GM21786 (cell line): ENCODE measurements at regions not wholly inside any gene's neighbourhood (a gene's known extent, or its start where the extent isn't known, plus 50 kb on each side); places are given as distances from the start of the nearest gene placed in this dataset.

ENCODE experiments used
- ATAC-seq: cut with Tn5 transposase; IDR thresholded peaks from one replicate; pipeline ENCODE4 v1.9.1; 2021; ENCODE audit not compliant: unreplicated experiment

DNA sequence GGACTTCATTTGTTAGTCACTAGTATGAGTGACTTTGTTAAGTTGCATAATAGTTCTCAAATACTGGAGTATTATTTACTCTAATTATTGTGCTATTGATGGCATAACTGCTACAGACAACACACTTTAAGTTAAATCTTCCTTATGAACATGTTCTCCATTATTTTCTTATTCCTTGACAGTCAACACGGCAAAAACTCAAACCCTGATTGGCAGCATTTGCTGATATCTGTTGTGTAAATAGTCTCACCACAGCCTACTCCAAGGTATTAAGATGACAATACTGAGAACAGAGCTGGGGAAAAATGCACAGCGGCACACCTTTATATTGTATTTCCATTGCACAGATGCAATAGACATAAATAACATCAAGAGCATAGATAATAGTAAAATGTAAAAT is 568.0 kb upstream of the AADAT start:
- no peak for ATAC-seq

- ATAC-seq = no peak
Observed at GRCh38 chr4:170656506-170656905, 566.8 kb upstream of the AADAT start.

GRCh38 chr4:170652571-170652970 is 562.8 kb upstream of the AADAT start:
- no peak for ATAC-seq

DNA sequence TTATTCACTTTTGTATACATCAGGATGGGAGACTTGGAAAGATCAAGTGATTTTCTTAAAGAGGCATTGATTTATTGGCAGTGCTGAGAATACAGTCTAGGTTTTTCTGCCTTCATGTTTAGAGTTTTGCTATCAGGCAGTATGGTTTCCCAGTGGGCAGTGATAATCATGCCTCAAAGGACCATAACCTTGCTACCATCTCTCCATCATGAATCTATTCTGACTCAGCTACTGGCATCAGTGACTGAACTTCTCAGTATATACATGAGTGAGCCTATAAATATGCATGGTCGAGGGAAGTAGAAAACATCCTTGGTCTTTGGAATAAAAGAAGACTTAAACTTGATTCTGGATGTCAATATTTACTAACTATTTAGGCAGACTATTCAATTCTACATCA is 562.0 kb upstream of the AADAT start:
- ATAC-seq = no peak

DNA sequence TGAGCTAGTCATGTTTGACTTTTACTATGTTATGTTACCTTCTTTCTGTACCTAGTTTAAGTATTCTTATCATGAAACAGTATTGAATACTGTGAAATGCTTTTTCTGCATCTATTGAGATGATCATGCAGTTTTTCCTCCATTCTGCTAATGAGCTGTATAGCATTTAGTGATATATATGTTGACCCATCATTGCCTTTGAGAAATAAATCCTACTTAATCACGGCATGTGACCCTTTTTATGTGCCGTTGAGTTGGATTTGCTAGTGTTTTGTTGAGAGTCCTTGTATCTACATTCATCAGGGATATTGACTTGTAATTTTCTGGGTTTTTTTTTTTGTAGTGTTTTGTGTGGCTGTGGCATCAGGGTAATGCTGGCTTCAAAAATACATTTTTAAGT is 537.7 kb upstream of the AADAT start:
- no peak for ATAC-seq

DNA sequence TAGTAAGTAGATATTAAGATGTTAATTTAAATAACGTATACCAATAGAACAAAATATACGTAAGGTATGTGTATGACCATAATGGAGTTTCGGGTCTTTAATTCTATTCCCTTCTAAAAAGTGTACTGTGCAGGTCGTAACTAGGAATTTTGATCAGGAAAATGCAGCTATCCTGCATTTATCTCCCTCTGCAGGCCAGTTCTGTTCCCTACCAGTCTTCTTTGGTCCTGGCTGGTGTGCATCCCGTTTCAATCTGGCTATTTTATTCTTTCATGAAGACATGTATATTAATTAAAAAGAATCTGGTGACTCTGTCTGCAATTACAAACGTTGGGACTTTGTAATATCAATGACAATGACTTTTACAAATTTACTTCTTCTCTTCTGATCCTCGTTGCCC is 534.1 kb upstream of the AADAT start:
- ATAC-seq = no peak

DNA sequence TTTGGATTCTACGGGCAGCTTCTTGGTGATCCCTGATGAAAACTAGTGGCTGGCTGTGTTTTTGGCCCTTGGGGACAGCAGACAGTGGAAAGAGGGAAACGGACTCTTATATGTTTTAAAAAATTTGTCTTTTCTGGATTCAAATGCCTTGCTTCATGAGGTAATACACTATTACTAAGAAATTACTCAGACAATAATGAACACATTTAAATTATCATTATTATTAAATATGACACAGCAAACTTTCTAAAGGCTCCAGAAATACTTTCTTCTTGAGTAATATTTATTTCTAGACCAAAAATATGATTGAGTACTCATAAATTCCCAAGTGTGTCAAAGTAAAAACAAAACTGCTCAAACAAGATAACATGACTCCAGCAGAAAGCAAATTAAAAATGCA is 520.7 kb upstream of the AADAT start:
- ATAC-seq = no peak

- ATAC-seq = no peak
Observed at GRCh38 chr4:170599894-170600293, 510.1 kb upstream of the AADAT start.

DNA sequence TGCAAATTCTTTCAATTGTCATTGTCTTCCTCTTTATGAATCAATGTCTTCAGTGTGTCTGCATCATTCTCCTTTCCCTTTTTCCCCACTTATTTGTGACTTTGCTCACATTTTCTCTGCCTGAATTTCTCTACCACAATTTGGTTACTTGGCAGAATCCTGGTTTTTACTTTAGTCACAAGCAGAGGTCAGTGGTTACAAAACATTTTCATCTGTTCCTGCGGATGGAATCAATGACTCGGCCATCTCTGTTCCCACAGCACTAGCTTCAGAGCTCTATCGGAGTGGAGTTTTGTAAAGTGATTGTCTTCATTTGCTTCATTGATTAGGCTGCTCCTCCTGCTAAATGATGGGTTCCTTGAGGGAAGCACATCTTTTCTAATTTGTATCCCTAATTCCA is 501.3 kb upstream of the AADAT start:
- ATAC-seq = no peak

- peak; percentile 95 for ATAC-seq
Observed at GRCh38 chr4:170589597-170590191, 499.9 kb upstream of the AADAT start.

DNA sequence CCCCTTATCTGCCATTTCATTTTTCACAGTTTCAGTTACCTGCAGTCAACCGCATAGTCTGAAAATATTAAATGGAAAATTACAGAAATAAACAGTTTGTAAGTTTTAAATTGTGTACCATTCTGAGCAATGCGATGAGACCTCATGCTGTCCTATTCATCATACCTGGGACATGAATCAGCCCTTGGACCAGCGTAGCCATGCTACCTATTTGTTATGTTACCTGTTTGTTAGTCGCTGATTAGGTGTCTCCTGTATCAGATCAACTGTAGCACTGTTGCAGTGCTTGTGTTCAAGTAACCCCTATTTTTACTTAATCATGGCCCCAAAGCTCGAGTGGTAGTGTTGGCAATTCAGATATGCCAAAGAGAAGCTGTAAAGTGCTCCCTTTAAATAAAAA is 492.2 kb upstream of the AADAT start:
- no peak for ATAC-seq

DNA sequence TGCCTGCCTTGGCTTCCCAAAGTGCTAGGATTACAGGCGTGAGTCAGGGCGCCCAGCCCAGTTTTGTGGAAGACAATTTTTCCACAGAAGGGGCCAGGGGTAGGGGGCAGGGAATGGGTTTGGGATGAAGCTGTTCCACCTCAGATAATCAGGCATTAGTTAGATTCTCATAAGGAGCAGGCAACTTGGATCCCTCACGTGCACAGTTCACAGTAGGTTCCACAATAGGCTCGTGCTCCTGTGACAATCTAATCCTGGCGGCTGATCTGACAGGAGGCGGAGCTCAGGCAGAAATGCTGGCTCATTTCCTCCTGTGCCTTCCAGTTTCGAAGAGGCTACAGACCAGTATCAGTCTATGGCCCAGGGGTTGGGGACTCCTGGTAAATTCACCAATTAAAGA is 491.6 kb upstream of the AADAT start:
- no peak for ATAC-seq

DNA sequence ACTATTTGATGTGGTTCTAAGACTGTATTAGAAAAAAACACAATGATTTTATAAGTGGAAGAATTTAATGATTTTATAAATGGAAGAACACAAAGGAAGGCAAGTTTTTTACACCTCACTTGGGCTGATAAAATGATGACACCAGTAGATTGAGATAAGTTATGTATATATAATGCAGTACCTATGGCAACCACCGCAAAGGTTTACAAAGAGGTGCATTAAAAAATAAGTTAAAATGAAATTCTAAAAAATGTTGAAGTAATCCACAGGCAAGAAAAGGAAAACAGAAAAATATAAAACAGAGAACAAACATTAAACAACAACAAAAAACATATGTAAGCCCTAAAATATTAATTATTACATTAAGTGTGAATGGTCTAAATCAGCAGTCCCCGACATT is 490.9 kb upstream of the AADAT start:
- no peak for ATAC-seq

DNA sequence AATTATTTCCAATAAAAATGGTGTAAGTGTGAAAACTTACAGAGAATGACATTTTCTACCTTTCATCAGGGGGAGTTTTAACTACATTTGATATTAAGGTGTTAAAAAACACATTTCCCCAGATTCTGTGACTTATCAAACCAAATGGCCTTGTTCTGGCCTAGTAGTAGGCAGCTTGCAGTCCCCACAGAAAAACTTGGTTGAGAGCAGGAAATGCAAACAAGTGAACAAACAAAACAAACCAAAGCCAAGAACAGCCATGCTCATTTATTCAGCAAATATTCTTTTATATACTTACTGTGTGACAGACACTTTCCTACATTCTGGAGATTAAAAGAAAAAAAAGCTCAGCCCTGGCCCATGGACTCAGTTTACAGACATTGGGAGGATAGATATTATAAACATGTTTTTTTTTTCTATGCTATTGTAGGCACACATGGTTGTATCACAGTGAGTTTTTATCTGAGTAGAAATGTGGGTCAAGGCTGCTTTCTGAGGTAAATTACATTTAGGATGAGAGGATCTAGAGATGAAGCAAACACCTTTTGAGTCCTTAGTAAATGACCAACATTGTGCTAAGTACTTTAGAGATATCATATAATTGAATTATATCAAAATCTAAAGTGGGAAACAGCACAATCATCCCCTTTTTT is 449.2 kb upstream of the AADAT start:
- no peak for ATAC-seq

GRCh38 chr4:170529748-170530722 is 440.3 kb upstream of the AADAT start:
- no peak for ATAC-seq

DNA sequence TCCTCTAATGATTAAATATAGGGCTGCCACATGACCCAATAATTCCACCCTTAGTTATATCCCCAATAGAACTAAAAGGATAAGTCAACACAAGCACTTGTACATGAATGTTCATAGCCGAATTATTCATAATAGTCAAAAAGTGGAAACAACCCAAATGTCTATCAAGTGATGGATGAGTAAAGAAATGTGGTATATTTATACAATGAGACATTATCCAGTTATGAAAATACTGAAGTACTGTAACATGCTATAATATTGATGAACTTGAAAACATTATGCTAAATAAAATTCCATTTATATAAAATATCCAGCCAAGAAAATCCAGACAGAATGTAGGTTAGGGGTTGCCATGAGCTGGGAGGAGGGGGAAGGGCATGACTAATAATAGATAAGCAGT is 436.7 kb upstream of the AADAT start:
- no peak for ATAC-seq

DNA sequence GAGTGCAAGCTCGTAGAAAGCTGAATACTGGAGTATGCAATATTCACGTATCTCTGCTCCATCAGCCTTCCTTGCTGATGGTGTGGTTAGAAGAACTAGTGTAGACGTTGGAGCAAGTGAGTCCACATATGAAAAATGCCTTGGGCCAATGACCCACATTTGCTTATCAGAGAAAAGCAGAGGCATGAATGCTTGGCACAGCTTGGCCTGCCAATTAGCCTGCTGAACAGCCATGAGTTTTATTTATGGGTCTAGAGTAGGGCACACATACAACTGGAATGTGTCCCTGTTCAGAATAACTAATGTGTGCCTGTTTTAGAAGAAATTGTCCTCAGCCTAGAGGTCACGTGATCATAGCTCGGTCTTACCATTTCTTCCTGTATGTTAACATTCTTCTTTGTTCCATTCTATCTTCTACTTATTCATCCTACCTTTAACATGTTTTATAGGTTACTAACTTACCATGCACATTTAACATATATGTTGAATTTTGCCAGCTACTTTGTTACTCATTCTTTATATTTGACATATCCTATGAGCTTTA is 432.7 kb upstream of the AADAT start:
- no peak for ATAC-seq

- peak; percentile 11 for ATAC-seq
Observed at GRCh38 chr4:170497689-170498088, 407.9 kb upstream of the AADAT start.

DNA sequence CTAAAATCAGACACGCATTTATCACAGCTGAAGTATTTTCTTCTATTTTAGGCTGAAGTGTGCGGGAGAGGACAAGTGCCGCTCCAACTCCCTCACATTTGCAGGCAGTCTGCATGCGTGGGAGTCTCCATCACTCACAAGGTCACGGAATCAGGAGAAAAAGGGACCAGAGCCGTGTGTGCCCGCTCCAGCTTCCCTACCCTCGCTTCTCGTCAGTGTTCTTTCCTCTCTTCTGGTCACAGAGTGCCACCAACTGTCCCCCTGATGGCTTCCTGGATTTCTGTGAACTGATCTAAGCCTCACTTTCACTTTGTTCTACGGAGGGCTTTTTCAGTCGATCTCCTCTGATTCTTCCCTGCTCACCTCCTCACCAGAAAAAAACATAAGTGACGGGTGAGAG is 407.4 kb upstream of the AADAT start:
- ATAC-seq = peak; percentile 82

DNA sequence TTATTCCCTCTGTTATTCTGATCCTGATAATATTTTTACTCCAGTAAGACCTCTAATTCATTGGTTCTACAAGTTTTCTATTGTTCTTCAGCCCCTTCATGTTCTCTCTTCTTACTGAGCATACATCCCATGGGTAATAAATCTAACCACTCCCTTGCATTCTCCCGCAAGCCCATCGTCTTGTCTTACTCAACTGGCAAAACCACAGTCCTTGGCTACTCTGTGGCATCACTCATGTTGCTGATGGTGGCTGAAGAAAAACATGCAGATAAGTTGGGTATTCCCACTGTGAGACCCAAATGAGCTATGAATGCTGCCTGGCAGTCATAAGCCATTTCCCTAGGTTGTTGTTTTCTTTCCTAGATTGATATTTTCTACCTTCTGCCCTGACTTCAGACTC is 402.2 kb upstream of the AADAT start:
- ATAC-seq = no peak

DNA sequence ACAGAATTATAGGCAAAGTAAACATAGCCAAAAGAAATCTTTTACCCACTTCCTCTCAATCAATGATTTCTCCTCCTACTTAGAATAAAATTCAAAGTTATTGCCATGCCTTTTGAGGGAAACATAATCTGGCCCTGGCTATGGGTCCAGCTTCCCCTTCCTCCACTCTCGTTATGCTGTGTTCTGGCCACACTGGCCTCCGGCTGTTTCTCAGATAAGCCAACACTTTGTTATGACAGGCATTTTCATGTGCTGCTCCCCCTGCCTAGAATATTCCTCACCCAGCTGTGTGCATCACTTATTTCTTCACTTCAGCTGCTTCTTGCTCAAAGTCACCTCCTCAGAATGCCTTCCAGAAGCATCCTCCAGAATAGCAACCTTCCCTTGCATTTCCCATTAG is 386.6 kb upstream of the AADAT start:
- no peak for ATAC-seq

- no peak for ATAC-seq
Observed at GRCh38 chr4:170465429-170465828, 375.7 kb upstream of the AADAT start.
